ENCODE measurements at regions not wholly inside any gene's neighbourhood (a gene's known extent, or its start where the extent isn't known, plus 50 kb on each side); places are given as distances from the start of the nearest gene placed in this dataset.
"Not testable (repeated sequence)": the region's sequence is repeated elsewhere in the genome, so short reads cannot be mapped to it uniquely, and the experiment has no call there.

DNA sequence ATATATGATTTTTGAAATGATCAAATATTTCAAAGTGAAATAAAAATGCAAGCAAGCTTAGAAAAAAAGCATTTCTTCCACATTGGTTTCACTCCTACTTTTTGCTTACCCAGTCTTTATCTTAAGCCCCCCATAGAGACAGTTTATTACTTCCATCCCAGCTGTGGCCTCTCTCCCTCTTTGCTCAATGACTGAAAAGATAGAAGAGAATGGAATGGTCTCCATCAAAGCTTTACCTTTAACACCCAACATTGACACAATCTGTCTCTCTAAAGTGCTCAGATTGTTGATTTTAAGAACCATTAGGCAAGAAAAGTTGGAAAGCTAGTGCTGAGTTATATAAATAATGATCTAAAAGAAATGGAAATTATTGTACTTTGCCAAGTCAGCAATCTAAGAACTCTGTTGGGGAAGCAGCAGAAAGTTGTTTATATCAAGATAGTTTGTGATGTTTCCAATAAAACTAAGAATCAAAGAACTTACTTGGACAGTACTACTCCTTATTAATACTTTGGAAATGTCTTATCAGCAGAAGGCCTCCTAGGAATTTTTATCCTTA is 277.5 kb upstream of the NREP start:
- Histone ChIP-seq H3K4me3 (replicated peaks in 1 of 3; ENCODE audit: insufficient read depth in 1 of 3, low read depth in 1 of 3, low read length in 3 of 3) (no peak overlapping the region), H3K9ac (replicated peaks; ENCODE audit: extremely low read depth, insufficient read depth, low read length) (no peak overlapping the region), H3K36me3 (ENCODE audit: control insufficient read depth in 2 of 2, extremely low read depth in 1 of 2, insufficient read depth in 2 of 2, low read length in 2 of 2) (no peaks in the 10 kb centered on the region), H3K4me2 (ENCODE audit: insufficient read depth, low read length) (no peak overlapping the region), H3K4me1 (ENCODE audit: control insufficient read depth, extremely low read depth, insufficient read depth, low read length) (no peaks in the 10 kb centered on the region), H3K9me1 (replicated peaks; ENCODE audit: control insufficient read depth, extremely low read depth, insufficient read depth, low read length) (no peaks in the 10 kb centered on the region), H2AFZ (ENCODE audit: low read depth, low read length) (no peak overlapping the region), H4K20me1 (replicated peaks; ENCODE audit: control insufficient read depth, extremely low read depth, insufficient read depth, low read length) (no peaks in the 10 kb centered on the region), H3K9me3 (replicated peaks; ENCODE audit: control insufficient read depth, insufficient read depth, low read length) (no peaks in the 10 kb centered on the region), H3K27ac (ENCODE audit: insufficient read depth, low read depth, low read length) (no peak overlapping the region), H3K27me3 (ENCODE audit: control insufficient read depth in 2 of 2, insufficient read depth in 2 of 2, low read length in 2 of 2) (no peaks in the 10 kb centered on the region), H3K79me2 (ENCODE audit: control insufficient read depth, insufficient read depth, low read length) (no peaks in the 10 kb centered on the region)
- BruUV-seq (replicated peaks), result no TSS peak
- no peak for DNase-seq (ENCODE audit: low read depth, low spot score)
- TF ChIP-seq POLR2AphosphoS5 (IDR thresholded peaks at IDR 0.05; ENCODE audit: insufficient read depth, low read depth, low read length), result no peak
- no peak for TF ChIP-seq GATA2 (IDR thresholded peaks at IDR 0.05; ENCODE audit: insufficient read depth, insufficient read length, low read depth, low read length)
- TF ChIP-seq, protein P1, sequence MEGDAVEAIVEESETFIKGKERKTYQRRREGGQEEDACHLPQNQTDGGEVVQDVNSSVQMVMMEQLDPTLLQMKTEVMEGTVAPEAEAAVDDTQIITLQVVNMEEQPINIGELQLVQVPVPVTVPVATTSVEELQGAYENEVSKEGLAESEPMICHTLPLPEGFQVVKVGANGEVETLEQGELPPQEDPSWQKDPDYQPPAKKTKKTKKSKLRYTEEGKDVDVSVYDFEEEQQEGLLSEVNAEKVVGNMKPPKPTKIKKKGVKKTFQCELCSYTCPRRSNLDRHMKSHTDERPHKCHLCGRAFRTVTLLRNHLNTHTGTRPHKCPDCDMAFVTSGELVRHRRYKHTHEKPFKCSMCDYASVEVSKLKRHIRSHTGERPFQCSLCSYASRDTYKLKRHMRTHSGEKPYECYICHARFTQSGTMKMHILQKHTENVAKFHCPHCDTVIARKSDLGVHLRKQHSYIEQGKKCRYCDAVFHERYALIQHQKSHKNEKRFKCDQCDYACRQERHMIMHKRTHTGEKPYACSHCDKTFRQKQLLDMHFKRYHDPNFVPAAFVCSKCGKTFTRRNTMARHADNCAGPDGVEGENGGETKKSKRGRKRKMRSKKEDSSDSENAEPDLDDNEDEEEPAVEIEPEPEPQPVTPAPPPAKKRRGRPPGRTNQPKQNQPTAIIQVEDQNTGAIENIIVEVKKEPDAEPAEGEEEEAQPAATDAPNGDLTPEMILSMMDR (IDR thresholded peaks at IDR 0.05; ENCODE audit: extremely low read depth in 1 of 2, insufficient read depth in 1 of 2, low read depth in 1 of 2, low read length in 2 of 2), result no peak
- TF ChIP-seq JUN (IDR thresholded peaks at IDR 0.05; ENCODE audit: borderline replicate concordance, insufficient read depth, insufficient read length, low read depth), result no peak
- no peak for TF ChIP-seq EZH2 (IDR thresholded peaks at IDR 0.05; ENCODE audit: borderline replicate concordance, low read depth, low read length, severe bottlenecking)
- TF ChIP-seq POLR2A (IDR thresholded peaks at IDR 0.05; ENCODE audit: low read depth, low read length), result no peak
- TF ChIP-seq MYC (IDR thresholded peaks at IDR 0.05; ENCODE audit: low read depth, low read length), result no peak
- no peak for TF ChIP-seq FOS (IDR thresholded peaks at IDR 0.05; ENCODE audit: borderline replicate concordance, insufficient read depth, low read length)
- TF ChIP-seq, protein P2, sequence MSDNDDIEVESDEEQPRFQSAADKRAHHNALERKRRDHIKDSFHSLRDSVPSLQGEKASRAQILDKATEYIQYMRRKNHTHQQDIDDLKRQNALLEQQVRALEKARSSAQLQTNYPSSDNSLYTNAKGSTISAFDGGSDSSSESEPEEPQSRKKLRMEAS (IDR thresholded peaks at IDR 0.05; ENCODE audit: insufficient read depth, insufficient read length), result no peak
- POLR2A ChIA-PET, result no interaction called here
- intact Hi-C loops (cut with micrococcal nuclease), result no loop called here
- no peak for FAIRE-seq
- CTCF ChIA-PET, result no interaction called here
- dilution Hi-C loops (cut with MboI; ENCODE audit: extremely low pct_ligation_motif_present, low sequenced_read_pairs), result no loop called here

DNA sequence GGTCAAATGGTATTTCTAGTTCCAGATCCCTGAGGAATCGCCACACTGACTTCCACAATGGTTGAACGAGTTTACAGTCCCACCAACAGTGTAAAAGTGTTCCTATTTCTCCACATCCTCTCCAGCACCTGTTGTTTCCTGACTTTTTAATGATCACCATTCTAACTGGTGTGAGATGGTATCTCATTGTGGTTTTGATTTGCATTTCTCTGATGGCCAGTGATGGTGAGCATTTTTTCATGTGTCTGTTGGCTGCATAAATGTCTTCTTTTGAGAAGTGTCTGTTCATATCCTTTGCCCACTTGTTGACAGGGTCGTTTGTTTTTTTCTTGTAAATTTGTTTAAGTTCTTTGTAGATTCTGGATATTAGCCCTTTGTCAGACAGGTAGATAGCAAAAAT is 269.9 kb upstream of the NREP start:
- H4K20me1 ChIP-seq (replicated peaks; ENCODE audit: control insufficient read depth, extremely low read depth, insufficient read depth, low read length); DNase-seq (ENCODE audit: low read depth, low spot score); CTCF ChIA-PET; POLR2A ChIA-PET; H3K4me3 ChIP-seq (replicated peaks in 1 of 3; ENCODE audit: insufficient read depth in 1 of 3, low read depth in 1 of 3, low read length in 3 of 3); H3K9ac ChIP-seq (replicated peaks; ENCODE audit: extremely low read depth, insufficient read depth, low read length); H3K9me1 ChIP-seq (replicated peaks; ENCODE audit: control insufficient read depth, extremely low read depth, insufficient read depth, low read length); H3K27me3 ChIP-seq (ENCODE audit: control insufficient read depth in 2 of 2, insufficient read depth in 2 of 2, low read length in 2 of 2); dilution Hi-C loops (cut with MboI; ENCODE audit: extremely low pct_ligation_motif_present, low sequenced_read_pairs); H3K36me3 ChIP-seq (ENCODE audit: control insufficient read depth in 2 of 2, extremely low read depth in 1 of 2, insufficient read depth in 2 of 2, low read length in 2 of 2); BruUV-seq (replicated peaks); H3K9me3 ChIP-seq (replicated peaks; ENCODE audit: control insufficient read depth, insufficient read depth, low read length); H3K4me1 ChIP-seq (ENCODE audit: control insufficient read depth, extremely low read depth, insufficient read depth, low read length); H3K79me2 ChIP-seq (ENCODE audit: control insufficient read depth, insufficient read depth, low read length); H3K4me2 ChIP-seq (ENCODE audit: insufficient read depth, low read length); H2AFZ ChIP-seq (ENCODE audit: low read depth, low read length); FAIRE-seq; intact Hi-C loops (cut with micrococcal nuclease); H3K27ac ChIP-seq (ENCODE audit: insufficient read depth, low read depth, low read length): not testable (repeated sequence)
